B cell (primary cell): ENCODE measurements at regions not wholly inside any gene's neighbourhood (a gene's known extent, or its start where the extent isn't known, plus 50 kb on each side); places are given as distances from the start of the nearest gene placed in this dataset.

Experiments used
- CTCF ChIP-seq: fragments of 200-600 bp; IDR thresholded peaks from one replicate; pipeline ENCODE4 v1.8.0; 2022; ENCODE audit warnings: antibody characterized with exemption, mild to moderate bottlenecking
- EZH2 ChIP-seq: IDR thresholded peaks from 2 replicates; pipeline ENCODE4 v1.6.1; 2012; ENCODE audit warnings: borderline replicate concordance, low read depth, mild to moderate bottlenecking, moderate library complexity, low read length; ENCODE audit not compliant: insufficient read depth, poor library complexity, severe bottlenecking

DNA sequence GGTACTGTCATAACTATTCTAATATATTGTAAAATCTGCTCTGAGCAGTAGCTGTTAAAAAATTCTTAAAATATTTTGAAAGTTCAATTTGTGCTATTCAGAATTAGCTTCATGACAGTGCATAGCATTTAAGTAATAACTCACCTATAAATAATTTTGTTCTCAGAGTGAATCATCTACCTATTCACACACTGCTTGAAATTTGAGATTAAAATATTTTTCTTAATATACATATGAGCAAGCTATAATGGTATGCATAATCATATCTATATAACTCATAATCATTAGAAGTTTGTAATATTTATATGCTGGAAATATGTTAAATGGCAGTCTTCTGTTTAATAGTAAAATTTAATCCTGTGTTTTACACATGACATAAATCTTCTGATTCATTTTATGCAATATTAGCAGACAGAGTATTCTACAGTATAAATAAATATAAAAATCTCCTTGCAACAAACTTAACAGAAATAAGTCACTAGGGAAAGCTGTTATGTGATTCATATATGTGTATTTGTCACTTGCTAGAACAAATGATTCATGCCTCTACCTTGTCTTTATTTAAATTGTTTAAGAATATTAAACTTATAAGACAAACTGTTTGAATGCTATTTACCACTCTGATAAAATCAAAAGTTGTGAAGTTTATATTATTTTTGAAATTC lies 710.8 kb downstream of the PLOD2 start:
- TF ChIP-seq CTCF (no peak), EZH2 (no peak)
